H9 (cell line): ENCODE measurements at regions not wholly inside any gene's neighbourhood (a gene's known extent, or its start where the extent isn't known, plus 50 kb on each side); places are given as distances from the start of the nearest gene placed in this dataset.

ENCODE experiments used
- DNase-seq: peaks from one replicate; pipeline ENCODE4 v3.0.0-alpha.2; 2017
- H2AFZ ChIP-seq: one replicate; pipeline ENCODE4 v1.6.1; 2013; ENCODE audit warnings: mild to moderate bottlenecking, low read length, control low read depth, moderate library complexity
- H2AK5ac ChIP-seq: 2 replicates; pipeline ENCODE4 v1.6.1; 2013; ENCODE audit warnings: low read length, control low read depth, mixed read lengths; ENCODE audit not compliant: insufficient read length
- H2BK120ac ChIP-seq: one replicate; pipeline ENCODE4 v1.6.1; 2013; ENCODE audit warnings: low read depth, mild to moderate bottlenecking, low read length, control low read depth, inconsistent platforms; ENCODE audit not compliant: poor library complexity, severe bottlenecking
- H2BK12ac ChIP-seq: 2 replicates; pipeline ENCODE4 v1.6.1; 2013; ENCODE audit warnings: low read length, control low read depth, mixed read lengths, low read depth; ENCODE audit not compliant: insufficient read length
- H2BK15ac ChIP-seq: 2 replicates; pipeline ENCODE4 v1.6.1; 2013; ENCODE audit warnings: low read depth, low read length, control low read depth
- H2BK20ac ChIP-seq: one replicate; pipeline ENCODE4 v1.6.1; 2013; ENCODE audit warnings: low read depth, mild to moderate bottlenecking, low read length, control low read depth, inconsistent platforms; ENCODE audit not compliant: poor library complexity, severe bottlenecking
- H2BK5ac ChIP-seq: 2 replicates; pipeline ENCODE4 v1.6.1; 2013; ENCODE audit warnings: low read length, control low read depth, mixed read lengths; ENCODE audit not compliant: insufficient read length
- H3K14ac ChIP-seq: 2 replicates; pipeline ENCODE4 v1.6.1; 2013; ENCODE audit warnings: low read length, control low read depth; ENCODE audit not compliant: insufficient read depth
- H3K18ac ChIP-seq: 2 replicates; pipeline ENCODE4 v1.6.1; 2013; ENCODE audit warnings: low read depth, mild to moderate bottlenecking, mixed read lengths, low read length, control low read depth; ENCODE audit not compliant: insufficient read length
- H3K23ac ChIP-seq: 2 replicates; pipeline ENCODE4 v1.6.1; 2013; ENCODE audit warnings: low read length, control low read depth, mixed read lengths, low read depth; ENCODE audit not compliant: insufficient read length
- H3K23me2 ChIP-seq: 2 replicates; pipeline ENCODE4 v1.6.1; 2013; ENCODE audit warnings: low read depth, mild to moderate bottlenecking, mixed read lengths, low read length, control low read depth; ENCODE audit not compliant: insufficient read length, poor library complexity, severe bottlenecking
- H3K27ac ChIP-seq: 2 replicates; pipeline ENCODE4 v1.5.1; 2013; ENCODE audit warnings: low read length, control low read depth, mixed read lengths, low read depth; ENCODE audit not compliant: insufficient read length
- H3K27me3 ChIP-seq: 2 replicates; pipeline ENCODE4 v1.6.1; 2013; ENCODE audit warnings: low read length, control low read depth, inconsistent platforms; ENCODE audit not compliant: insufficient read depth
- H3K4ac ChIP-seq: 2 replicates; pipeline ENCODE4 v1.6.1; 2013; ENCODE audit warnings: low read depth, mild to moderate bottlenecking, control low read depth, inconsistent platforms, low read length, moderate library complexity
- H3K4me1 ChIP-seq: 2 replicates; pipeline ENCODE4 v1.6.1; 2013; ENCODE audit warnings: low read length, control low read depth, inconsistent platforms; ENCODE audit not compliant: insufficient read depth
- H3K4me2 ChIP-seq: 2 replicates; pipeline ENCODE4 v1.6.1; 2013; ENCODE audit warnings: low read length, control low read depth, mixed read lengths; ENCODE audit not compliant: insufficient read length, insufficient read depth
- H3K56ac ChIP-seq: 2 replicates; pipeline ENCODE4 v1.6.1; 2013; ENCODE audit warnings: low read depth, mild to moderate bottlenecking, mixed read lengths, low read length, control low read depth; ENCODE audit not compliant: insufficient read length
- H3K79me1 ChIP-seq: 2 replicates; pipeline ENCODE4 v1.6.1; 2013; ENCODE audit warnings: low read depth, mild to moderate bottlenecking, moderate library complexity, low read length, control low read depth, inconsistent platforms; ENCODE audit not compliant: insufficient read depth, poor library complexity, severe bottlenecking
- H3K79me2 ChIP-seq: 2 replicates; pipeline ENCODE4 v1.6.1; 2013; ENCODE audit warnings: low read length, control low read depth, inconsistent platforms; ENCODE audit not compliant: insufficient read depth
- H3K9ac ChIP-seq: 2 replicates; pipeline ENCODE4 v1.6.1; 2013; ENCODE audit warnings: low read length, control low read depth, mixed read lengths; ENCODE audit not compliant: insufficient read length; ENCODE audit errors: extremely low read depth
- H3K9me3 ChIP-seq: one replicate; pipeline ENCODE4 v1.6.1; 2013; ENCODE audit warnings: low read depth, low read length, inconsistent platforms; ENCODE audit not compliant: control insufficient read depth
- H3T11ph ChIP-seq: one replicate; pipeline ENCODE4 v1.6.1; 2013; ENCODE audit warnings: mild to moderate bottlenecking, low read length, control low read depth, inconsistent platforms
- H4K20me1 ChIP-seq: one replicate; pipeline ENCODE4 v1.6.1; 2013; ENCODE audit not compliant: control insufficient read depth, insufficient read length, insufficient read depth
- H4K5ac ChIP-seq: 2 replicates; pipeline ENCODE4 v1.6.1; 2013; ENCODE audit warnings: low read depth, mild to moderate bottlenecking, mixed read lengths, low read length, control low read depth; ENCODE audit not compliant: insufficient read length
- H4K8ac ChIP-seq: replicated peaks from 2 replicates; pipeline ENCODE4 v1.6.1; 2013; ENCODE audit warnings: low read length, control low read depth, mixed read lengths, low read depth; ENCODE audit not compliant: insufficient read length
- H4K91ac ChIP-seq: 2 replicates; pipeline ENCODE4 v1.6.1; 2013; ENCODE audit warnings: low read depth, mild to moderate bottlenecking, moderate library complexity, mixed read lengths, low read length, control low read depth; ENCODE audit not compliant: insufficient read length
- H3K27ac Mint-ChIP-seq, 3 experiments: 2 replicates in 2 of 3; 3 replicates in 1 of 3; pipeline ENCODE4 v1.8.0; 2020 to 2021; ENCODE audit warnings: mixed read lengths in 3 of 3, mild to moderate bottlenecking in 1 of 3, moderate library complexity in 1 of 3
- H3K27me3 Mint-ChIP-seq: 2 replicates; pipeline ENCODE4 v1.8.0; 2021; ENCODE audit warnings: low read depth, mild to moderate bottlenecking, moderate library complexity, mixed read lengths
- H3K36me3 Mint-ChIP-seq, 3 experiments: 2 replicates in 2 of 3; 3 replicates in 1 of 3; pipeline ENCODE4 v1.8.0; 2020 to 2021; ENCODE audit warnings: low read depth in 3 of 3, mixed read lengths in 3 of 3; ENCODE audit not compliant: insufficient read depth in 1 of 3
- H3K4me1 Mint-ChIP-seq, 2 experiments: 2 replicates each; pipeline ENCODE4 v1.8.0; 2020; ENCODE audit warnings: mixed read lengths in 2 of 2
- H3K4me3 Mint-ChIP-seq, 2 experiments: 2 replicates in 1 of 2; 3 replicates in 1 of 2; pipeline ENCODE4 v1.8.0; 2020 to 2021; ENCODE audit warnings: mild to moderate bottlenecking in 2 of 2, mixed read lengths in 2 of 2, moderate library complexity in 1 of 2
- H3K9me3 Mint-ChIP-seq, 2 experiments: 2 replicates in 1 of 2; 3 replicates in 1 of 2; pipeline ENCODE4 v1.8.0; 2020; ENCODE audit warnings: mild to moderate bottlenecking in 2 of 2, mixed read lengths in 2 of 2, moderate library complexity in 1 of 2
- CTCF ChIP-seq: fragments of 200-600 bp; sonication (generic); conservative IDR thresholded peaks from 3 replicates; pipeline ENCODE4 v1.8.0; 2021; ENCODE audit warnings: antibody characterized with exemption, mild to moderate bottlenecking
- WGBS: extraction: QIAGEN DNeasy Blood & Tissue Kit; methylation state at CpG from one replicate; pipeline ENCODE4 v1.1.7; 2013; ENCODE audit warnings: missing lambda C conversion rate, low lambda C conversion rate, mixed read lengths; ENCODE audit not compliant: insufficient read length; ENCODE audit errors: extremely low coverage; 5-methylcytosine and 5-hydroxymethylcytosine counted together

GRCh38 chr18:11464129-11464528, 145.3 kb upstream of the SLC35G4 start:
- DNase-seq = no peak
- H2BK5ac ChIP-seq = no peak overlapping the region
- H3K9me3 ChIP-seq = no peaks in the 10 kb centered on the region
- H3K14ac ChIP-seq = no peak overlapping the region
- H3K4me1 ChIP-seq = peaks cover 2% of the 10 kb centered on the region; the same call in 1 of the 2 replicates
- no peaks in the 10 kb centered on the region for H3K27me3 ChIP-seq
- H3K4me2 ChIP-seq = no peak overlapping the region
- H3K4me1 Mint-ChIP-seq = peaks cover 9 to 12% of the 10 kb centered on the region in 2 experiments
- no peaks in the 10 kb centered on the region; a peak in 1 of 7 replicates for H3K36me3 Mint-ChIP-seq
- H3K9me3 Mint-ChIP-seq = no peaks in the 10 kb centered on the region; a peak in 1 of 5 replicates
- no peak overlapping the region for H3T11ph ChIP-seq
- no peaks in the 10 kb centered on the region for H3K79me1 ChIP-seq
- no peak overlapping the region for H2BK120ac ChIP-seq
- no peak overlapping the region for H3K4ac ChIP-seq
- H2BK12ac ChIP-seq = no peak overlapping the region
- no peak overlapping the region for H3K18ac ChIP-seq
- no peaks in the 10 kb centered on the region for H3K23me2 ChIP-seq
- H3K27ac ChIP-seq = no peak overlapping the region
- no CpG with 5 or more reads among the region's 2 CpGs for WGBS
- no peak overlapping the region for H2AFZ ChIP-seq
- TF ChIP-seq CTCF = no peak
- no peak overlapping the region for H4K91ac ChIP-seq
- H4K20me1 ChIP-seq = no peaks in the 10 kb centered on the region
- H3K4me3 Mint-ChIP-seq = no peak overlapping the region
- no peak overlapping the region for H3K27ac Mint-ChIP-seq
- H2BK15ac ChIP-seq = no peak overlapping the region
- H3K9ac ChIP-seq = no peak overlapping the region
- no peak overlapping the region for H4K8ac ChIP-seq
- no peaks in the 10 kb centered on the region for H3K27me3 Mint-ChIP-seq
- no peaks in the 10 kb centered on the region for H3K79me2 ChIP-seq
- H2AK5ac ChIP-seq = no peak overlapping the region
- H2BK20ac ChIP-seq = no peak overlapping the region
- no peak overlapping the region for H4K5ac ChIP-seq
- H3K23ac ChIP-seq = no peak overlapping the region
- no peak overlapping the region for H3K56ac ChIP-seq
